Mononuclear cell (primary cell): ENCODE measurements at regions not wholly inside any gene's neighbourhood (a gene's known extent, or its start where the extent isn't known, plus 50 kb on each side); places are given as distances from the start of the nearest gene placed in this dataset.

ENCODE experiments used
- H3K27me3 ChIP-seq: 2 replicates; pipeline ENCODE4 v1.6.0; 2011; ENCODE audit warnings: low read length, control low read depth; ENCODE audit not compliant: insufficient read depth
- H3K4me1 ChIP-seq: 2 replicates; pipeline ENCODE4 v1.5.1; 2011; ENCODE audit warnings: mild to moderate bottlenecking, low read length, control low read depth; ENCODE audit not compliant: insufficient read depth
- H3K4me3 ChIP-seq: 2 replicates; pipeline ENCODE4 v1.5.1; 2011; ENCODE audit warnings: mild to moderate bottlenecking, low read length, moderate library complexity
- H3K9me3 ChIP-seq: 2 replicates; pipeline ENCODE4 v1.5.1; 2011; ENCODE audit warnings: low read depth, mild to moderate bottlenecking, control low read depth, low read length

GRCh38 chr3:95028688-95029087 is 965.8 kb downstream of the NSUN3 start:
- Histone ChIP-seq H3K4me3 (no peak overlapping the region), H3K4me1 (no peaks in the 10 kb centered on the region), H3K27me3 (no peaks in the 10 kb centered on the region), H3K9me3 (peaks cover 5% of the 10 kb centered on the region)

GRCh38 chr3:95029644-95030043 is 966.8 kb downstream of the NSUN3 start:
- Histone ChIP-seq H3K9me3 (peaks cover 9% of the 10 kb centered on the region), H3K4me1 (no peaks in the 10 kb centered on the region), H3K27me3 (no peaks in the 10 kb centered on the region), H3K4me3 (no peak overlapping the region)

GRCh38 chr3:95036526-95037021 is 973.7 kb downstream of the NSUN3 start:
- Histone ChIP-seq H3K4me1 (no peaks in the 10 kb centered on the region), H3K4me3 (no peak overlapping the region), H3K9me3 (peaks cover 4% of the 10 kb centered on the region), H3K27me3 (no peaks in the 10 kb centered on the region)

GRCh38 chr3:95037097-95037496 is 974.2 kb downstream of the NSUN3 start:
- H3K27me3 ChIP-seq: no peaks in the 10 kb centered on the region
- H3K4me3 ChIP-seq: no peak overlapping the region
- no peaks in the 10 kb centered on the region for H3K4me1 ChIP-seq
- H3K9me3 ChIP-seq: peaks cover 4% of the 10 kb centered on the region

- Histone ChIP-seq H3K9me3 (peaks cover 4% of the 10 kb centered on the region), H3K27me3 (no peaks in the 10 kb centered on the region), H3K4me3 (no peak overlapping the region), H3K4me1 (no peaks in the 10 kb centered on the region)
Measured at GRCh38 chr3:95037927-95038326, 975.1 kb downstream of the NSUN3 start.

- H3K27me3 ChIP-seq: no peaks in the 10 kb centered on the region
- H3K4me1 ChIP-seq: no peaks in the 10 kb centered on the region
- no peak overlapping the region for H3K4me3 ChIP-seq
- no peaks in the 10 kb centered on the region for H3K9me3 ChIP-seq
Measured at GRCh38 chr3:95044101-95044500, 981.2 kb downstream of the NSUN3 start.

GRCh38 chr3:95048564-95048963 is 985.7 kb downstream of the NSUN3 start:
- Histone ChIP-seq H3K9me3 (no peaks in the 10 kb centered on the region), H3K4me1 (no peaks in the 10 kb centered on the region), H3K27me3 (no peaks in the 10 kb centered on the region), H3K4me3 (no peak overlapping the region)

- no peaks in the 10 kb centered on the region for H3K27me3 ChIP-seq
- no peaks in the 10 kb centered on the region for H3K9me3 ChIP-seq
- no peak overlapping the region for H3K4me3 ChIP-seq
- H3K4me1 ChIP-seq: no peaks in the 10 kb centered on the region
Measured at GRCh38 chr3:95049841-95050240, 987.0 kb downstream of the NSUN3 start.

GRCh38 chr3:95055288-95055687 is 992.4 kb downstream of the NSUN3 start:
- H3K27me3 ChIP-seq: no peaks in the 10 kb centered on the region
- H3K4me1 ChIP-seq: no peaks in the 10 kb centered on the region
- H3K9me3 ChIP-seq: peaks cover 8% of the 10 kb centered on the region
- H3K4me3 ChIP-seq: no peak overlapping the region

- Histone ChIP-seq H3K4me1 (no peaks in the 10 kb centered on the region), H3K4me3 (no peak overlapping the region), H3K9me3 (no peaks in the 10 kb centered on the region), H3K27me3 (no peaks in the 10 kb centered on the region)
Measured at GRCh38 chr3:95082191-95082590, 1019.3 kb downstream of the NSUN3 start.

GRCh38 chr3:95084738-95085137 is 1021.9 kb downstream of the NSUN3 start:
- Histone ChIP-seq H3K27me3 (no peaks in the 10 kb centered on the region), H3K4me1 (no peaks in the 10 kb centered on the region), H3K9me3 (no peaks in the 10 kb centered on the region), H3K4me3 (no peak overlapping the region)

- no peaks in the 10 kb centered on the region for H3K4me1 ChIP-seq
- no peaks in the 10 kb centered on the region for H3K9me3 ChIP-seq
- H3K27me3 ChIP-seq: no peaks in the 10 kb centered on the region
- no peak overlapping the region for H3K4me3 ChIP-seq
Measured at GRCh38 chr3:95088464-95088863, 1025.6 kb downstream of the NSUN3 start.

- Histone ChIP-seq H3K27me3 (no peaks in the 10 kb centered on the region), H3K4me1 (no peaks in the 10 kb centered on the region), H3K9me3 (no peaks in the 10 kb centered on the region), H3K4me3 (no peak overlapping the region)
Measured at GRCh38 chr3:95097493-95097892, 1034.6 kb downstream of the NSUN3 start.

GRCh38 chr3:95120921-95121320 is 1058.1 kb downstream of the NSUN3 start:
- Histone ChIP-seq H3K27me3 (no peaks in the 10 kb centered on the region), H3K4me3 (no peak overlapping the region), H3K9me3 (peaks cover 5% of the 10 kb centered on the region), H3K4me1 (no peaks in the 10 kb centered on the region)

GRCh38 chr3:95123104-95123503 is 1060.2 kb downstream of the NSUN3 start:
- Histone ChIP-seq H3K4me3 (no peak overlapping the region), H3K4me1 (no peaks in the 10 kb centered on the region), H3K9me3 (peaks cover 5% of the 10 kb centered on the region), H3K27me3 (no peaks in the 10 kb centered on the region)

GRCh38 chr3:95134693-95135413 is 1072.0 kb downstream of the NSUN3 start:
- H3K4me1 ChIP-seq: no peaks in the 10 kb centered on the region
- H3K9me3 ChIP-seq: no peaks in the 10 kb centered on the region
- H3K27me3 ChIP-seq: no peaks in the 10 kb centered on the region
- no peak overlapping the region for H3K4me3 ChIP-seq
